Osteocyte (in vitro differentiated cells): ENCODE measurements at regions not wholly inside any gene's neighbourhood (a gene's known extent, or its start where the extent isn't known, plus 50 kb on each side); places are given as distances from the start of the nearest gene placed in this dataset.

Experiments used
- DNase-seq: peaks from one replicate; pipeline ENCODE4 v3.0.0; 2021; ENCODE audit warnings: mixed read lengths; ENCODE audit not compliant: unreplicated experiment; ENCODE audit errors: extremely low spot score
- H3K27ac Mint-ChIP-seq: one replicate; pipeline ENCODE4 v1.8.0; 2021; ENCODE audit warnings: mild to moderate bottlenecking, mixed read lengths; ENCODE audit not compliant: unreplicated experiment
- H3K27me3 Mint-ChIP-seq: one replicate; pipeline ENCODE4 v1.8.0; 2021; ENCODE audit warnings: mixed read lengths; ENCODE audit not compliant: unreplicated experiment
- H3K36me3 Mint-ChIP-seq: one replicate; pipeline ENCODE4 v1.8.0; 2021; ENCODE audit warnings: mixed read lengths; ENCODE audit not compliant: unreplicated experiment
- H3K4me1 Mint-ChIP-seq: one replicate; pipeline ENCODE4 v1.8.0; 2021; ENCODE audit warnings: mixed read lengths; ENCODE audit not compliant: unreplicated experiment
- H3K4me3 Mint-ChIP-seq: one replicate; pipeline ENCODE4 v1.8.0; 2021; ENCODE audit warnings: mild to moderate bottlenecking, moderate library complexity, mixed read lengths; ENCODE audit not compliant: unreplicated experiment
- H3K9me3 Mint-ChIP-seq: one replicate; pipeline ENCODE4 v1.8.0; 2021; ENCODE audit warnings: mixed read lengths; ENCODE audit not compliant: unreplicated experiment
- CTCF ChIP-seq: fragments of 200-600 bp; sonication (generic); IDR thresholded peaks from 2 replicates; pipeline ENCODE4 v1.5.0; 2021; ENCODE audit warnings: antibody characterized with exemption, mild to moderate bottlenecking, moderate library complexity

- H3K27me3 Mint-ChIP-seq = no peaks in the 10 kb centered on the region
- H3K4me1 Mint-ChIP-seq = peaks cover 50% of the 10 kb centered on the region
- no peak overlapping the region for H3K4me3 Mint-ChIP-seq
- no peaks in the 10 kb centered on the region for H3K36me3 Mint-ChIP-seq
- H3K9me3 Mint-ChIP-seq = peaks cover 4% of the 10 kb centered on the region
- no peak for DNase-seq
- no peak for TF ChIP-seq CTCF
- peak overlapping the region; percentile 70 for H3K27ac Mint-ChIP-seq
Measured at GRCh38 chr7:16026253-16027020, 340.0 kb upstream of the MEOX2 start.

- Mint-ChIP-seq H3K4me1 (peaks cover 52% of the 10 kb centered on the region), H3K27ac (no peak overlapping the region), H3K36me3 (no peaks in the 10 kb centered on the region), H3K27me3 (no peaks in the 10 kb centered on the region), H3K9me3 (peaks cover 4% of the 10 kb centered on the region), H3K4me3 (no peak overlapping the region)
- TF ChIP-seq CTCF = no peak
- DNase-seq = no peak
Measured at GRCh38 chr7:16025696-16026095, 339.2 kb upstream of the MEOX2 start.

- Mint-ChIP-seq H3K27ac (no peak overlapping the region), H3K4me1 (peaks cover 50% of the 10 kb centered on the region)
Measured at GRCh38 chr7:16023503-16023902, 337.0 kb upstream of the MEOX2 start.

GRCh38 chr7:16023046-16023445 is 336.6 kb upstream of the MEOX2 start:
- H3K4me3 Mint-ChIP-seq = no peak overlapping the region
- DNase-seq = no peak
- H3K36me3 Mint-ChIP-seq = no peaks in the 10 kb centered on the region
- no peak overlapping the region for H3K27ac Mint-ChIP-seq
- H3K27me3 Mint-ChIP-seq = no peaks in the 10 kb centered on the region
- H3K9me3 Mint-ChIP-seq = peaks cover 6% of the 10 kb centered on the region
- TF ChIP-seq CTCF = no peak
- peaks cover 48% of the 10 kb centered on the region for H3K4me1 Mint-ChIP-seq

More at GRCh38 chr7:16023503-16023902, 337.0 kb upstream of the MEOX2 start:
- TF ChIP-seq CTCF = no peak
- no peak overlapping the region for H3K4me3 Mint-ChIP-seq
- H3K27me3 Mint-ChIP-seq = no peaks in the 10 kb centered on the region
- peaks cover 6% of the 10 kb centered on the region for H3K9me3 Mint-ChIP-seq
- H3K36me3 Mint-ChIP-seq = no peaks in the 10 kb centered on the region
- DNase-seq = no peak

- Mint-ChIP-seq H3K9me3 (peaks cover 6% of the 10 kb centered on the region), H3K36me3 (no peaks in the 10 kb centered on the region), H3K4me1 (peaks cover 36% of the 10 kb centered on the region), H3K27me3 (no peaks in the 10 kb centered on the region), H3K27ac (no peak overlapping the region), H3K4me3 (no peak overlapping the region)
- no peak for TF ChIP-seq CTCF
- no peak for DNase-seq
Measured at GRCh38 chr7:16021851-16022250, 335.4 kb upstream of the MEOX2 start.
